ENCODE measurements at regions not wholly inside any gene's neighbourhood (a gene's known extent, or its start where the extent isn't known, plus 50 kb on each side); places are given as distances from the start of the nearest gene placed in this dataset.
A peak's percentile ranks its signal among the peaks of the same experiment; 100 is the strongest.

DNA sequence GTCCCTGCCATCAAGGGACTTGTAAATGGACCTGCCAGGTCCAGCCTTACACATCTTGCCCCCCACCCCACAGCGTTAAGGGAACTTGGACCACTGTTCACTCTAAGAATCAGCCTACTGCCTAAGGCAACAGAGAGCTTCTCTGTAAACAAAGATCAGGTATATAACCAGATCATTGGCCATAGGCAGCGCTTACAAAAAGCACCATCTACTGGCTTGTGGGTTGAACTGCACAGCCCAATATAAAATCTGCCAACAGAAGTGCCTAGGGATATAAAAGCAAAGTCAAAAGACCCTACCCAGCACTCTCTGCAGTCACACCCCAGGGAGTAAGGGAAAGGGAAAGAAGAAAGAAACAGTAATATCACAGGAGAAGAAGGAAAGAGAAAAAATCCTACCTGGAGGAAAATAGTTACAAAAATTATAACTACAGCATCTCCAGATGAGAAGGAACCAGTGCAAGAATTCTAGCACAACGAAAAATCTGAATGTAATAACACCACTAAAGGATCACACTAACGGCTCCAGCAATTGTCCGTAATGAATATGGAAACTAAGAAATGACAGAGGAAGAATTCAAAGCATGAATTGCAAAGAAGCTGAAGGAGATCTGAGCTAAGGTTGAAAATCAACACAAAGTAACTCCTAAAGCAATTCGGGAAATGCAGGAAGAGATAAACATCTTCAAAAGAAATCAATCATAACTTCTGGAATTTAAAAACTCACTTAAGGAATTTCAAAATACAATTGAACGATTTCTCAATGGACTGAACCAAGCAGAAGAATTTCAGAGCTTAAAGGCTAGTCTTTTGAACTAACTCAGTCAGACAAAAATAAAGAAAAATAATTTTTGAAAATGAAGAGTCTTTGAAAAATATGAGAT lies 95.2 kb upstream of the PCED1B start:
- TF ChIP-seq EZH2 (IDR thresholded peaks at IDR 0.05; ENCODE audit: low read length), result no peak
- TF ChIP-seq, protein P1, sequence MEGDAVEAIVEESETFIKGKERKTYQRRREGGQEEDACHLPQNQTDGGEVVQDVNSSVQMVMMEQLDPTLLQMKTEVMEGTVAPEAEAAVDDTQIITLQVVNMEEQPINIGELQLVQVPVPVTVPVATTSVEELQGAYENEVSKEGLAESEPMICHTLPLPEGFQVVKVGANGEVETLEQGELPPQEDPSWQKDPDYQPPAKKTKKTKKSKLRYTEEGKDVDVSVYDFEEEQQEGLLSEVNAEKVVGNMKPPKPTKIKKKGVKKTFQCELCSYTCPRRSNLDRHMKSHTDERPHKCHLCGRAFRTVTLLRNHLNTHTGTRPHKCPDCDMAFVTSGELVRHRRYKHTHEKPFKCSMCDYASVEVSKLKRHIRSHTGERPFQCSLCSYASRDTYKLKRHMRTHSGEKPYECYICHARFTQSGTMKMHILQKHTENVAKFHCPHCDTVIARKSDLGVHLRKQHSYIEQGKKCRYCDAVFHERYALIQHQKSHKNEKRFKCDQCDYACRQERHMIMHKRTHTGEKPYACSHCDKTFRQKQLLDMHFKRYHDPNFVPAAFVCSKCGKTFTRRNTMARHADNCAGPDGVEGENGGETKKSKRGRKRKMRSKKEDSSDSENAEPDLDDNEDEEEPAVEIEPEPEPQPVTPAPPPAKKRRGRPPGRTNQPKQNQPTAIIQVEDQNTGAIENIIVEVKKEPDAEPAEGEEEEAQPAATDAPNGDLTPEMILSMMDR (optimal IDR thresholded peaks at IDR 0.05 in 1 of 3, IDR thresholded peaks at IDR 0.05 in 1 of 3, conservative IDR thresholded peaks at IDR 0.05 in 1 of 3; ENCODE audit: extremely low read depth in 1 of 3, insufficient read depth in 2 of 3, low read length in 3 of 3), result peak; percentile 69 to 83 (median 80)
